Stimulated activated CD4-positive, alpha-beta T cell treated with anti-CD3 and anti-CD28 coated beads, TNF-alpha, amount 100 ng/mL, for 1 hour (primary cell): ENCODE measurements at regions not wholly inside any gene's neighbourhood (a gene's known extent, or its start where the extent isn't known, plus 50 kb on each side); places are given as distances from the start of the nearest gene placed in this dataset.
"Not testable (repeated sequence)": the region's sequence is repeated elsewhere in the genome, so short reads cannot be mapped to it uniquely, and the experiment has no call there.

ENCODE experiments used
- DNase-seq, 3 donors: peaks; one replicate each; pipeline ENCODE4 v3.0.0-alpha.2; 2020; ENCODE audit warnings: low read depth in 3 of 3, low spot score in 1 of 3

DNA sequence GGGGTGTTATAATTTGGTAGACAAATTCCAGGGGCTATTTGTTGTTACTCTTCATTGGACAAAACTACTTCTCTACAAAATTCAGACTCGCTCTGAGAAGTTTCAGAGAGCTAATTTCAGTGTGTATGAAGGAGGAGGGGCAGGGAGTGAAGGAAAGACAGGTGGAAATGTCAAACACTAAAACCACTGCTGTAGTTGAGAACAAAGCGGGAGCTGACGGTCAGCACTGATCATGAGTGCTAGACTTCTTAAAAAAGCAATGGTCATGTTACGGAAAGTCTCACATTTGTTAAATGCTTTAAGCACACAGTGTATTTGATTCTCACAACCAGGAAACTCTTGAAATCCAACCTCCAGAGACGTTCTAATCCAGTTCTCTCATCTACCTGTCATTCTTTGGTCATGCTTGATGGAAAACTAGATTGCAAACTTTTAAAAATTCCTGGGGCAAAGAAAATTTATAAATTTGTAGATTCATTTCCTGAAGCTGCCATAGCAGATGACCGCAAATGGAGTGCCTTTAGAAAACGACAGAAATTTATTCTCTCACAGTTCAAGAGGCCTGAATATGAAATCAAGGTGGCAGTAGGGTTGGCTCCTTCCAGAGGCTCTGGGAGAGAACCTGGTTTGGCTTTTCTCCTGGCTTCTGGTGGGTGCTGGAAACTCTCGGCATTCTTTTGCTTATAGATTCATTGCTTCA is 100.7 kb upstream of the CARMIL1 start:
- DNase-seq = no peak

DNA sequence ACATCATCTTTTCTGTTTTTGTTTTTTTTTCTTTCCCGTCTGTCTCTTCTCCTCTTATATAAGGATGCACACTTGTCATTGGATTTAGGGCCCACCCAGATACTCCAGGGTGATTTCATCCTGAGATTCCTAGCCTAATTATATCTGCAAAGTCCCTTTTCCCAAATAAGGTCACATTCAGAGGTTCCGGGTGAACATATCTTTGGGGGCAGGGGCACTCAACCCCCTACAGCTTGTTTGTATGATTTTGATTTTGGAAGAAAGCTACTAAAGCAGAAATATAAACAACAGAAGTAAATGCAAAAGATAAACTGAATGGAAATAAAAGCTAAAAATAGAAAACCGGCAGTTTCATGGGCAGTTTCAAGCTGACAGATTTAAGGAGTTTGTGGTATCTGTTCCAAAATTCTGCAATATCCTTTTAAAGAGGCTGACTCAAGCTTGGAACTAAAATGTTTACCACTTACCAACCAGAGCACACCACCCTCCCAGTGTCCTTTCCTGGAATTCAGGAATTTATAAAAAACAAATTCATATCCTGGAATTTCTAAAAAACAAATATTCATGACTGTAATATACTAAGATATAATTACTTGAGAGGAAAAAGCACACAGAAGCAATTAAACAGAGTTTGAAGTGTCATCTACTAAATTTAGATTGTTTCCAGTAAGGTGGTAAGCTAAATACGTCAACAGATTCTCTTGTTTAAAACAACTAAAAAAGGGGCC is 100.0 kb upstream of the CARMIL1 start:
- no peak for DNase-seq

DNA sequence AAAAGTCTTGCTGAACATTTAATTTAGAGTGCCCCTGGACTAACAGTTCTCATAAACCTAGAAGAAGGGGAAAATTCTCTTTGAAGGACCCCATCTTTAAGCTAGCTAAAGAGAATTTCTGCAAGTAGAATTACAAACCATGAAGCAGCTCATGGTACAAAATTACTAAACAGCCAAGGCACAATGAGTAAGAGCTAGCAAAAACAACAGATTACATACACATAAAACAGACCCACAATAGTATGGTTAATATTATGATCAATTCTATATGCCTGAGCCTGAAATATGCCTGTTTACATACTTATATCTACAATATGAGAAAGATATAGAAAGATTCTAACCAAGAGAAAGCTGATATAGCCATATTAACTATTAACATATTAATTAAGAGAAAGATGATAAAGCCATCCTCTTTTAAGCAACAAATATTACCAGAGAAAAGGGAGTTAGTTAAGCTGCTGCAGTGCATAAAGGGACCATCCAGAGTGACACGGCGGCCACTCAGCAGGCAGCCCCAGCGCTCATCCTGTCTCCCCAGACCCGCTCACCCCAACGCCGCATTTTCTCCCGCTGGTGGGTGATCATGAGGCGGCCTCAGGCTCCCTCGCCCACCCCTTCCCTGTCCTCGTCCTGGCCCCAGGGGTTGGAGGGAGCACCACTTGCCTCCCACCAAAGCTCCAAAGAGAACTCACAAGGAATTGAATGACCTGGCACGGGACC is 98.4 kb upstream of the CARMIL1 start:
- DNase-seq = no peak

DNA sequence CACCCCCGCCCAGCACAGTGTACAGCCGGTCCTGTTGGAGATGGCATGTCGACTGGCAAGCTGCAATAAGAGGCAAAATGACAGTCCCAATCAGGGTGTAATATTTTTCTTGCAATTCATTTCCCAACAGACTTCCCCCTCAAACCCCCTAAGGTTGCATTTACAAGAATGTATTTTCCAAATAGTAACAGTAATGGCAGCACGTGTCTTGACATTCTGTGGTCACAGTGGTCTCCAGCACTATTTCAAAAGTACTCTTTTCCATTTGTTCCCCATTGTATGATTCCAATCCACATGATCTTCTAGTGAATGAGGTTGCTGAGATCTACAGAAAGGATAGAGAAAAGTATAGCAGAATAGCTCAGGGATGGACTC is 97.8 kb upstream of the CARMIL1 start:
- DNase-seq = no peak

DNA sequence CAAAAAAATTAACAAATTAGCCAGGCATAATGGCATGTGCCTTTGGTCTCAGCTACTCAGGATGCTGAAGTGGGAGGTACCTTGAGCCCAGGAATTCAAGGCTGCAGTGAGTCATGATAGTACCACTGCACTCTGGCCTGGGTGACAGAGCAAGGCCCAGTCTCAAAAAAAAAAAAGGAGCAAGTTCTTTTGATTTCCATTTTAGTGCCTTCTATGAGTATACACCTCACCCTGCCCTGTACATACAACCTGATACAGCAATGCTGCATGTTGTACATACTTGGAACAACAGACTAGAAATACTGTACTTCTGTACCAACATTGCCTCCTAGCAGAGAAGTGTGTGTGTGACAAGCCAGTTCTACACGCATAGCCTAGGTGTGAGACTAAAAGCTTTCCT is 97.3 kb upstream of the CARMIL1 start:
- DNase-seq = no peak

DNA sequence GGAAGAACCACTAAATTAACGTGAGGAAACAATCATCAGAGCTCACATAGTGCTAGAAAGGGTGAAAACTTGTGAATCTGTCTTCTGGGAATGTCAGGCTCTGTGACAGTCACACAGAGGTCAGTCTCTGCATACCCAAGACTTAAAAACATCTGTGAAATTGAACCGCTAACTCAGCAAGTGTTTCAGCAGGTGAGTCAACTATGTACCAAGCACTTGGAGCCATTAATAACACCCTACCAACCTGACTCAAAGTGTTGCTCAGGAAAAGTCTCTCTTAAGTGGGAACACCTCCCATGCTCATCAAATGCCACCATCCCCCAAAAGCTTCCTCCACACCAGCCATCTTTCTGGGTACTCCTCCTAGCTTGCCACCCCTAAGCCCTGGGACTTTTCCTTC is 92.3 kb upstream of the CARMIL1 start:
- DNase-seq = no peak

DNA sequence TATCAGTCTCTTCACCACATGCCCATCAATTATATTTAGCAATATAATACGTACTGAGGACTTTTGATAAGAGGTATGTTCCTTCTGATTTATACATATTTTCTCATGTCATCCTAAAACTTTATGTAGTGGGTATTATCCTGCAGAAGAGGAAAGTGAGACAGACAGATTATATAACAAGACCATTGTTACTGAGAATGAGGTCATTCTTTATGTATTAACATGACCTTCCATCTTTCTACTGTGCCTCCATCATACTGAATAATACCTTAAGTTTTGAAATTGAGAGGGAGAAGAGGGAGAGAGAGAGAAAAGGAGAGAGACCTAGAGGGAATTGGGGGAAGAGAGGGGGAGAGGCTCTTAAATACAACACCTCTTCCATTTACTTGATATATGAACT is 90.9 kb upstream of the CARMIL1 start:
- DNase-seq = no peak

DNA sequence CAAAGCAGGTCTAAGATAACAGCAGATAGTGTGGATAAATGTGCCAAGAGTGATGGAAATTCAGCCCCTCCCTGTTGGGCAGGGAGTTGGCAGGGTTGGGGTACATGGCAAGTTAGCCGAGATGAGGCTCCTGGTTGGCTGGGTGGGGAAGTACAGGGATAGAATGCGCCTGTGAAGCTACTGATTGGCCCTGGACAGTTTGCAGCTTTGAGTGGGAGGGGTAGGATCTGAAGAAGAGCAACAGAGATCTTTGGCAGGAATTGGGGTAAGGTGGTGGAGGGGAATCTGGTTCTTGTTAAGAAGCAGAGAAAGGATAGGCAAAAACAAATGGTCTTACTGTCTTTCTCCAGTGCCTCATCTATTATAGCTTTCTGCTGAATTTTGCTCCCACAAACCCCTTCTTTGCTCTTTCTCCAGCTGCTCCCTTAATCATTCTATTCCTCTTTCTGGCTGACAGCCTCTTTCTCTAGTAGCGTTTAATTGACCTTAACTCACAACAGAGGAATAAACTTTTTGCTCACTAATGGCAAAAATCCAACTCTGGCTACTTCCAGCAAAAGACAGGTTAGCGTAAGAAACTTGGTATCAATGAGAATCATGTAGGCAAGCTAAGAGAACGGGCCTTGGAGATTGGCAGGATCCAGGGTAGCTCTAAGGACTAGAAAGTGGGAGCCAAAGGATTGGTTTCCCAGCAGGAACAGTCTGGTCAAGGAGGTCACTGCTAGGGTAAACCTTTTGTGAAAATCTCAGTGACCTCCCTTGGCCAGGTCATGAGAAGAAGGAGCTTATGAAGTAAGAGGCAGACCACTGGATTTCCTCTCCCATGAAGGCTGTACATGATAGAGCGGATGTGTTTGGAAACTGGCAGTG is 86.3 kb upstream of the CARMIL1 start:
- DNase-seq = no peak

DNA sequence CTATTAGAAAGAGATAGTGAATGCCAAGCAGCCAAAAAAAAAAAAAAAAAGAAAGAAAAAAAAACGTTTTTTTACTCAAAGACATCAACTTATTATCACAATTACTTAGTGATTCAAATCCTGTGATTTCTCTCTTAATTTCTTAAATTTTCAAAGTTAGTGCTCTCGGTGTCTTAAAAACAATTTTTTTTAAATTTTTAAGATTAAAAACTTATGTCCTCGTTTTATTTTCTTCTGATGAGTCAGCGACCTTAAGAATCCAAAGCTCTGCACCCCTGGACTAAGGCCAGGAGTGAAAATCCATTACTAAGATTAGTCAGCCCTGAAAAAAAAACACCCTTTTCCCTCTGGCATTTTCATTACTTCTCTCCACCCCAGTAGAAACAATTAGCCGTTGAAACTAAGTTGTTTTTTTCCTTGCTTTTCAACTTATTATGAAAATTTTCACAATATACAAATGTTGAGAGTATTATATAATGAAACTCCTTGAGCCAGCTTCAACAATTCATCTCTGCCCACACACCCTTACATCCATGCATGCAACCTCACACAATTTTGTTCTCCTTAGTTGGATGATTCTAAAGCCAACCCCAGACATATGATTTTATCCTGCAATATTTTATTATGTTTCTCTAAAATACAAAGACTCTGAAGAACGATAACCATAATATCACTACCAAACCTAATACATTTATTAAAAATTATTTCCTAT is 85.6 kb upstream of the CARMIL1 start:
- no peak for DNase-seq

DNA sequence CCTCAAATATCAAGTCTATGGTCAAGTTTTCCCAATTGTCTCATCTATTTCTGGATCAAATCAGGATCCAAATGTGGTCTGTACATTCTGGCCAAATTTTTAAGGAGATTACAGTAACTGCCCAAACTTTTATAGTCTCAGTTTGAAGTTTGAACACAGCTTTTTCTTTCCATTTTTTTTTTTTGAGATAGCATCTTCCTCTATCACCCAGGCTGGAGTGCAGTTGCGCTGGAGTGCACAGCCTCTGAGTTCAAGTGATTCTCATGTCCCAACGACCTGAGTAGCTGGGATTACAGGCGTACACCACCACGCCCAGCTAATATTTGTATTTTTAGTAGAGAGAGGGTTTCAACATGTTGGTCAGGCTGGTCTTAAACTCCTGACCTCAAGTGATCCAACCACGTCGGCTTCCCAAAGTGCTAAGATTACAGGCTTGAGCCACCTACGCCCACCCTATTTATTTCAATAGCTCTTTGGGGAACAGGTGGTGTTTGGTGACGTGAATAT is 84.9 kb upstream of the CARMIL1 start:
- no peak for DNase-seq

DNA sequence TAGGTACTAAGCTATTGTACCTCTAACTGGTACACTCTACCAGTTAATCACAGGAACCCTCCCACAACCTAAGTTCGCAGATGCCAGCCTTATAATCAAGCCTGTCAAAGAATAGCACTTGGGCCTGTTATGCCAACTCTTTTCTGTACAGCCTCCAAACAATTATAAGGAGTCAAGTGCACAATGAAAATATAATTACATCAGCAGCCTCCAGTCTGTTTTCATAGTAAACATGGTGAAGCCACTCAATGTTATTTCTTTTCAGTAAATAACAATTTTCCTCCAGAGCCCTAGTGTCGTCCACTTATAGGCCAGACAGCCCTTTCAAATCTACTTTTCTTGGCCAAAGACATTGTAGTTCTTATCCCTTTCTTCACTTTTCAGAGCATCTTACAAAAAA is 82.7 kb upstream of the CARMIL1 start:
- DNase-seq = no peak

DNA sequence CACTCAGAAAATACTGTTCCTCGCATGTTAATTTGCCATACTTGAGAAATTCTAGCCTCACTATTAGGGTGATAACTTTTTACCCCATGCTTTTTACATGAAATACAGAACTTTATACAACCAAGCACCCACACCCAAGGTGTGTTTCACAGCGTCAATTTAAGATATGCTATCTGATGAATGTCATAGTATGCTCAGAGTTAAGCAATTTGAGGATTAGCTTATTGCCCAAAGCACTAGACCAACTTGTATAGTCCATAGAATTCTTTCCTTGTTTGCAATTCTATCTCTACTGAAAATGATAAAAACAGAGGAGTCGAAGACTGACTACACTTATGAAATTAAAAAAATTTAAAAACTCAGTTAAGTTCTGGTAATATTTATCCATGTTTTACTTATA is 82.1 kb upstream of the CARMIL1 start:
- DNase-seq = no peak

DNA sequence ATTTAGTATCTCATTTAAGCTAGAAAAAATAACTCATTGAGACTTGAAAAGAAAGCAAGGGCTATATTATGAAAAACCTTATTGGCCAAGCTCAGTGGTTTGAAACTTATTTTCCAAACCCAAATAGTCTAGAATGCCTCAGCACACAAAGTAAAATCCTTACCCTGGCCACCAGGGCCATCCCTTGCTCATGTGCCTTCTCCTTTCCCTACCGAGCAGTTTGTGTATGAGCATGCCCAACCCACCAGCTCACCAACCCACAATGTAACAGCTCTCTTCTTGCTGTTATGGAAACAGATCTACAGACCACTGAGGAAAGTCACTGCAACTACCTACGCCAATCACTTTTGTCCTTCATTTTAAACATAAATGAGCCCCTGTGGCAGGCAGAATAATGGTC is 79.6 kb upstream of the CARMIL1 start:
- DNase-seq = no peak

DNA sequence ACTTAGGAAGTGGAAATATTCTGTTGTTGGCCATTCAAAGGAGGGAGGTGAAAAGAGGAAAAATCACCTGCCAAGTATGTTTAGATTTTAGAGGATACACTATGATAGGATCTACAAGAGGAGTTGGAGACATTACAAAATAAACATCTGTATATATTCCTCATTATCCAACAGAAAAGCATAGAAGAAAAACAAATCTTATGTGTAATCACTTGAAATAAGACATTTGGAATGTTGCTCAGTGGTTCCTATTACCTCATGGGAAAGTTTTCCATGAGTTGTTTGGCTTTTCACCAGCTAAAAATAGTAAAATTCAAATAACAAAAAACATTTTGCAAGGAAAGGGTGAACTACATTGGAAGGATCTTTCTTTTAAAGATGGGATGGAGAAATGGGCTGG is 76.7 kb upstream of the CARMIL1 start:
- DNase-seq = no peak

DNA sequence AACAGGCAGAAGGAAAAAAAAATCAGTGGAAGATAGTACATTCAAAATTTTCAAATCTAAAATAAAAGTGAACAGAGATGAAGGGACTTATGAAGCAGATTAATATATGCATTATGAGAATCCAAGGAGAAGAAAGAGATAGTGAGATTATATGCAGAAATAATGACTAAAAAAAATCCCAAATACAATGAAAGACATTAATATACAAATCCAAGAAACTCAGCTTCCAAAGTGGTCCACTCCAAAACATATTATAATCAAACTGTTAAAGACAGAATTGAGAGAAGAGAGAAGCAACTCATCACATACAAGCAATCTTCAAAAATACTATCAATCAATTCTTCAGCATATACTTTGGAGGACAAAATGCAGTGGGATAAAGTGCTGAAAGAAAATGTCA is 73.5 kb upstream of the CARMIL1 start:
- no peak for DNase-seq

DNA sequence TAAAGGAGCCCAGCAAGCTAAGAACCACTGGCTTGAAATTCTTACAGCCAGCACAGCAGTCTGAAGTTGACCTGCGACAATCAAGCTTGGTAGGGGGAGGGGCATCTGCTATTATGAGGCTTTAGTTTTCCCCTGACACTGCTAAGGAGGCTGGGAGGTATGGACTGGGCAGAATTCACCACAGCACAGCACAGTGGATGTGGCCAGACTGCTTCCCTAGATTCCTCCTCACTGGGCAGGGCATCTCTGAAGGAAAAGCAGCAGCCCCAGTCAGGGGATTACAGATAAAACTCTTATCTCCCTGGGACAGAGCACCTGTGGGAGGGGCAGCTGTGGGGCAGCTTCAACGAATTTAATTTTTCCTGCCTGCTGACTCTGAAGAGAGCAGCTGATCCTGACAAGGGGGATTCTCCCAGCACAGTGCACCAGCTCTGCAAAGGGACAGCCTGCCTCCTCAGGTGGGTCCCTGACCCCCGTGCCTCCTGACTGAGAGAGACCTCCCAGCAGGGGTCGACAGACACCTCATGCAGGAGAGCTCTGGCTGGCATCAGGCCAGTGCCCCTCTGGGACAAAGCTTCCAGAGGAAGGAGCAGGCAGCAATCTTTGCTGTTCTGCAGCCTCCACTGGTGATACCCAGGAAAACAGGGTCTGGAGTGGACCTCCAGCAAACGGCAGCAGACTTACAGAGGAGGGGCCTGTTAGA is 71.6 kb upstream of the CARMIL1 start:
- not testable (repeated sequence) for DNase-seq

DNA sequence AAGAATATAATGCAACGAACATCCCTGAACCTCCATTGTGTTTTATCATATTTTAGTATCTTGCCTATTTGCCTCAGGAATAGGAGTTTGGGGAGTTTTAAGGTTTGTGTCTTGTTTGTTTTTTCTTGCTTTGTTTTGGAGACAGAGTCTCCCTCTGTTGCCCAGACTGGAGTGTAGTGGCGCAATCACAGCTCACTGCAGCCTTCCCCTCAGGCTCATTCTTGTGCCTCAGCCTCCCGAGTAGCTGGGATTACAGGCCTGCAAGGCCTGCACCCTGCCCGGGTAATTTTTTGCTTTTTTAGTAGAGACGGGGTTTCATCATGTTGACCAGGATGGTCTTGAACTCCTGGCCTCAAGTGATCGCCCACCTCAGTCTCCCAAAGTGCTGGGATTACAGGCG is 63.3 kb upstream of the CARMIL1 start:
- no peak for DNase-seq

DNA sequence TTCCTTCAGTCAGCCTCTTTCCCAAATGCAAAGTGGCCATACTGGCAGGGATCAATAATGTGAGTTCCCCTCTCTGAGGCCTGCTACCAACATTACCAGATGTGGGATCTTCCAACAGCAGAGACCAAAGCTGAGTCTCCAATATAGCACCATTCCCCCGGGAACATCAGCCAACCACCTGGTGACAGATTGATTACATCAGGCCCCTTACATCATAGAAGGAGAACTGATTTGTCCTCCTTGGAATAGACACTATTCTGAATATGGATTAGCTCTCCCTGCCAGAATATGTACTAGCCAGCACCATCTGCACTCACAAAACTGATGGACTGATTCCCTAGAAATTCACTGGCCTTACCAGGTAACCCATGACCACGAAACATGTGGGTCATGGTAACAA is 61.9 kb upstream of the CARMIL1 start:
- DNase-seq = no peak

DNA sequence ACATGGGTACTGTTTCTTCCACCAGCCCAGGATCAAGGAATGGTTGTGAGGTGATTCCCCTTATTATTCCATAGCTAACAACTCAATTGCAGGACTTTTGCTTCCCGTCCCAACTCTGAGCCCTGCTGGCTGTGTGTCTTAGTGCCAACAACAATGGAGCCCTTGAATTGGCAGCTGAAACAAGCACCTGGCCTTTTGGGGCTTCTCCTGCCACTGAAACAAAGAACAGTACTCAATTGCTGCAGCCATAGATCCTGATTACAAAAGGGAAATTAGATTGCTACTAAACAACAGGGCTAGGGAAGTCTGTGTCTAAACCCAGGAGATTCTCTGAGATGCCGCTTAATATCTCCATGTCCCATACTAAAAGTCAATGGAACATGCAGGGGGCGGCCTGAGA is 61.3 kb upstream of the CARMIL1 start:
- DNase-seq = no peak

DNA sequence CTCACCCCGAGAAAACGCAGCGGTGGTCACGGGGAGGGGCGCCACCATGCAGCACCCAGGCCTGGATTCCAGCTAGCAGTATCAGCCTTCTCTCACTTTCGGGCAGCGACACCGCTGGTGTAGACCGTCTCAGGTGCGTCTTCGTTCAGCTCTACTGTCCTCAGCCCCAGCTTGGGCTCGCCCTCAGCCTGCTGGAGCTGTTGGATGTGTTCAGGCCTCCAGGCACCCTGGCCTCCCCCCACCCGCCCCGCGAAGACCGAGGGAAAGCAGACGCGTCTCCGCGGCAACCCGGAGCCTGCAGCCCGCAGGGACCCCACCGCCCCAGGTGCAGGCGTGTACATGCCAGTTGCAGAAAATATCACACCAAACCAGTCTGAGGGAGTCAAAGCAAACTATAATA is 60.8 kb upstream of the CARMIL1 start:
- DNase-seq = no peak
